Stimulated activated CD8-positive, alpha-beta memory T cell treated with anti-CD3 and anti-CD28 coated beads, Interleukin-2, amount 100 ng/mL, for 1 hour (primary cell): ENCODE measurements at regions not wholly inside any gene's neighbourhood (a gene's known extent, or its start where the extent isn't known, plus 50 kb on each side); places are given as distances from the start of the nearest gene placed in this dataset.
"Not testable (repeated sequence)": the region's sequence is repeated elsewhere in the genome, so short reads cannot be mapped to it uniquely, and the experiment has no call there.

Experiments
- DNase-seq, 2 donors: peaks; one replicate each; pipeline ENCODE4 v3.0.0-alpha.2; 2020; ENCODE audit warnings: low read depth in 2 of 2

DNA sequence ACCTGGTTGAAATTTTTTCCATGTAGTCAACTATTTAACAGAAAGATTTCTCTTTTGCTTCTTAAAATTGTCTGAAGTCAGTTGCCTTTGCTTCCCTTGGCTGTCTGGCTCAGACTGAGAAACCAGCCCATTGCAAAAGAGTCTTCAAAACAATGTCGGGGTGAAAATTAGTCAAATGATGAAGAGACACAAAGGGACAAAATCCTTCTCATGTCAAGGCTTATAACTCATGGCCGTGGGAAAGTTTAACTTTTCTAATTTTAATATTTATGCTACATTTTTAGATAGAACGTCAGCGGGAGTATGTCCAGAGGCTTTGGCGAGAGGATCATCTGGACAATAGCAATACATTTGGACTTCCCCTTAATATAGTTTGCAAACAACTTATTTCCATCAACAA lies 127.2 kb downstream of the CD164 start:
- no peak for DNase-seq

DNA sequence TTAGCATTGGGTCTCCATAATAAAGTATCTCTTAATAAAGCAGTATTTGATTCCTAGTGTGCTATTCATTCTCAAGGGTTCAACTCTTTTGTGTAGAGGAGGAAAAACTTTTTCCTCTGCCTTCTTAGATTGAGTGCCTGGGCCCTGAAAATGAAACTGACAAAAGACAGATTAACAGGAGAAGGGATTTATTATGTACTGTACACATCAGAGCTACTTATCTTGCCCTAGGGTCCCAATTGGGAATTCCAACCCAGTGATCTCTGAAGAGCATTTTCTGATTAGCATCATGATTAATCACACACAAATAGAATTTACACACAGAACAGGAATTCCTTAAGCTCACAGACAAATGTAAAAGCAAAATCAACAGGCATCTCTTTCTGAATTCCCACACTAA lies 128.9 kb downstream of the CD164 start:
- no peak for DNase-seq

DNA sequence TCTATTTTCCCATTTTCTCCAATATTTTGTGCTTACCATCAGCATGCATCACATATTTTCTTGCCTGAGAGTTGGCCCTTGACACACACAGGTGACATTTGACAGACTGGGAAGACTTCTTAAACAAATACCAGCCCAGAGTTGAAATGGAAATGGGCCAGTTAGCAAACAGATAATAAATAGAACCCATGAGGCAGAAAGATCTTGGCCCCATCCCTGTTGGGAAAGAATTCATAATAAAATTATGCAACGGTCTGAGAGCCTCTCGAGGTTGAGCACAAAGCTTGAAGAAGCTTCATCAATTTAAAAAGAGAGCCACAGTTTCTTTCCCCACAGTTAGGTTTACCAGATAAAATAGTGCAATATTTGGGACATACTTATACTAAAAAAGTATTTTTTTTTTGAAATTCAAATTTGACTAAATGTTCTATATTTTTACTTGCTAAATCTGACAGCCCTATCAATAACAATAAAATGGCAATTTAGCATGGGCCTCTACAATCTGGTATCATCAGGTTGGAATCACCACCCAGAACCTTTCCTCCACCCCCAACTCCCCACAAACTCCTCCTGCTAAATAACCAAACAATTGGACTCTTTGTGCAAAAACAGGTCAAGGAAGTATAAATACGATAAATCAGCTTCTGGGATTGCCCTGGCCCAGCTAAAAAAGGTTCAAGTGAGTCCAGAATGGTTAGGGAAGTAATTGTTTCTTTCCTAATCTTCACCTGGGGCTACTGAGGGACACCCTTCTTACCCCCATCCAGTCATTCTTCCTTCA lies 129.8 kb downstream of the CD164 start:
- DNase-seq = no peak

DNA sequence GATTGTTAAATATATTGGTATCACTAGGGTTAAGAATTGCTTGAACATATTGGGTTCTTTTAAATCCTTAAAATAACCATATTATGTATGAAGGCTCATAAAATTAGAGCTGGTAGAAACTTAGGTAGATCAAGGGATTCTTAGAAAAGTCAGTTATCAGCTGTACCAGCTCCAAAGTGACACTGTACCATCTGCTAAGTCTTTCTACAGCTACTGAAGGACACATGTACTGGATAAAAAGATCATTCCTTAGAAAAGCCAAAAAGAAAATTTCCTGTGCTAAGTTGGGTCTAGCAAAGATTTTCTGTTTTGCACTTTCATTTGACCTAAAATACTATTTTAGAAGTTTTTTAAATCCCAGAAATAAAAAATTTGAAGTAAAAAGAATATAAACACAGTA lies 130.4 kb downstream of the CD164 start:
- DNase-seq = no peak

DNA sequence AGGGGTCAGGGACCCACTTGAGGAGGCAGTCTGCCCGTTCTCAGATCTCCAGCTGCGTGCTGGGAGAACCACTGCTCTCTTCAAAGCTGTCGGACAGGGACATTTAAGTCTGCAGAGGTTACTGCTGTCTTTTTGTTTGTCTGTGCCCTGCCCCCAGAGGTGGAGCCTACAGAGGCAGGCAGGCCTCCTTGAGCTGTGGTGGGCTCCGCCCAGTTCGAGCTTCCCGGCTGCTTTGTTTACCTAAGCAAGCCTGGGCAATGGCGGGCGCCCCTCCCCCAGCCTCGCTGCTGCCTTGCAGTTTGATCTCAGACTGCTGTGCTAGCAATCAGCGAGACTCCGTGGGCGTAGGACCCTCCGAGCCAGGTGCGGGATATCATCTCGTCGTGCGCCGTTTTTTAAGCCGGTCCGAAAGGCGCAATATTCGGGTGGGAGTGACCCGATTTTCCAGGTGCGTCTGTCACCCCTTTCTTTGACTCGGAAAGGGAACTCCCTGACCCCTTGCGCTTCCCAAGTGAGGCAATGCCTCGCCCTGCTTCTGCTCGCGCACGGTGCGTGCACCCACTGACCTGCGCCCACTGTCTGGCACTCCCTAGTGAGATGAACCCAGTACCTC lies 131.6 kb downstream of the CD164 start:
- not testable (repeated sequence) for DNase-seq

DNA sequence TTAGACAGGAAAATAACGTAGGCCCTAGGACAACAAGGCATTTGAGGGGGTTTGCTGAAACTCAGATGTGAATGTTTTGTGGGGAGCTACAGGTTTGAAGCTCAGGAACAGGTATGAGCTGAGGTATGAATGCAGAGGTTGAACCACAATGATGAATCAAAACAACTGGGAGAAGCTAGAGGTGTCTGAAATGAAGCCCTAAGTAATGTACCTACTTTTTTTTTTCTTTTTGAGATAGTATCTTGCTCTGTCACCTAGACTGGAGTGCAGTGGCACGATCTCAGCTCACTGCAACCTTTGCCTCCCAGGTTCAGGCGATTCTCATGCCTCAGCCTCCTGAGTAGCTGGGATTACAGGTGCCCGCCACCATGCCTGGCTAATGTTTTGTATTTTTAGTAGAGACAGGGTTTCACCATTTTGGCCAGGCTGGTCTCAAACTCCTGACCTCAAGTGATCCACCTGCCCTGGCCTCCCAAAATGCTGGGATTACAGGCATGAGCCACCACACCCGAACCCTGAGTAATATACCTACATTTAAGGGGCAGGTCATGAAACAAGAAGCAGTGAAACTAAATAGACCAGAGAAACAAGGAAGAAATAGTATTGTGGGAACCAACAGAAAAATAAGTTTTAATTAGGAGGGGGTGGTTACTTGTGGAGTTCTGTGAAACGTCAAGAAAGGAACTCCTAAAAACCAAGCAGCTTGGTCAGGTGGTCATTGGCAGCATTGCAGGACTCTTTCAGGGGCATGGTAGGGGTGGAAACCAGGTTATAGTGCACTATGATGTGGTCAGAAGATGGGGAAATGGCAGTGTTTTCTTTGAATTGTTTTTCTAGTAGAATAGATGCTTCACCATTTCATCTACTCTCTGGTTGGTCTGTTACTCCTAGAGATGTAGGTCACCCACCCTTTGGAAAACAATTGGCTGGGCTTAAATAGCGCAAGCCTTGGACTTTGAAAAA lies 138.1 kb downstream of the CD164 start:
- no peak for DNase-seq

DNA sequence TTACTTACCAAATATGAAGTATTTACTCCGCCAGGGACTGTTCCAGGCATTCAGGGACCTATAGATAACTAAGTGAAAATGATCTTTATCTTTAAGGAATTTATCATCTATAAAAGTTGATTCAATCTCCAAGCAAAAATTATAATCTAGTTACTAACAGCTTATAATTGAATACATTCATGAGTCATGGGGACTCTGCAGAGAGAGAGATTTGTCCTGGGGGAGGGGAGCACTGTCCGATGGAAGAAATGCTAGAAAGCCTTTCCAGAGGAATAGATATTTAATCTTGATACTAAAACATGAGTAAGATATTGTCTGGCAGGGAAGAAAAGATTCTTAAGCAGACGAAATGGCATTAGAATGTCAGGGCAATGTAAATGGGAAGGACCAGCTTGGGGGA lies 139.3 kb downstream of the CD164 start:
- no peak for DNase-seq

DNA sequence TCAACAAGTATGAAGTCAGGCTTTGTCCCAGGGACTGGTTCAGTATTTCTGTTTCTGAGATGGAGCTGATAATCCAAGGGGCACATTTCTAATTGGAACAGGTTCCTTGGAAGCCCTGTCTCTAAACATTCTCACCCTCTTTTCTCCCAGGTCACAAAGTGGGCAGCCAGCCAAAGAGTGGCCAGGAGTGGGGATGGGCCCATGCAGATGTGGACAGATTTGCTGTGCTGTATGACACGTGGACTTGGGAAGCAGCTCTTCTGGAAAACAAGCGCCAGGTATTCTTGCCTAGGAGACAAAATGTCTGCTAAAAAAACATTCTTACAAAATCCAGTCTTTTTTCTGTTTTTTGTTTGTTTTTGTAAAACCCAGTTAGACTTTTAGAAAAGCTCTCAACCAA lies 140.2 kb downstream of the CD164 start:
- no peak for DNase-seq

DNA sequence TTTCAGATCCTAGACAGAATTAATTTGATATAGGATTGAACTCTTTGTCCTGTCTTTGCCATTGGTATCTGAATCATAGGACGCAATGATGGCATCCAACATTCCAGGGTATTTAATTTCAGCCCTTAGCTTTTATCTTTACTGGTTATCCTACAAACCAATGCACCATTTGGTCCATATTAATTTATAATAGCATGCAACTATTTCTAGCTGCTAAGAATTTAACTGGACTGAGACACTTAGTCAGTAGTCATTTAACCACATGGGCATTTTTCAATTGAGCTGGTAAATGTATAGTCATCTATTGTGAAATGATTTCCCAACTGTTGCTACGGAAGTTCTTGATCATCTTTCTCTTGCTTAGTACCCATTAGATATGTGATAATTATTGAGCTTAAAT lies 141.1 kb downstream of the CD164 start:
- no peak for DNase-seq

DNA sequence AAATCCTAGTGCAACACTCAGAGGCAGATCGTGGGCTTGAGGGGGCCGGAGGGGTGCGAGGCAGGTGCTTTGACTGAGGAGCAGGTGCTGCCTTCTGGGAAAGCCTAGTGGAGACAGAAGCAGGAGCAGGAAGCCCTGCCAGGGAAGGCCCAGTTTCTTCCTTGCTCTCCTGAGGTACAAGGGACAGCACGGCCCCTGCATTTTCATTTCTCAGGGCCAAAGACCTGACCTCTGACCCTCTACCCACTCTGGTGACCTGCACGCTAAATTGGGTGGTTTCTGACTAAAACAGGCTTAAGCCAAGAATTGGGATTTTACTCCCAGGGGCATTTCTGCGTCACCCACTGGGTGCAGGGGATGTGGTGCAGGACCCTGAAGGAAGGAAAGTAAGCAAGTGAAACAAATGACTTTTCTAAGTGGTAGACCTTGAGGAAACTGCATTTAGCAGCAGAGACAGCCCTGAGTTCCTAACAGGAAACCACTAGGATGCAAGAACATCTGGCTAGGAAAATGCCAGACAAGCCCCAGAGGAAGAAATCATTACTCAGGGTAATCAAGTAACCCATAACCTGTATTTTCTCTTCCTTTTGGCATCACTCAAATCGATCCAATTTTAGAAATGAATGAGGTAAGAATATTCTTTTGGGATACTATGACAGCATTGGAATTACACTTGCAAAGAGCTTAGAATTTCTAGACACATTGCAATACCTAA lies 141.7 kb downstream of the CD164 start:
- no peak for DNase-seq

DNA sequence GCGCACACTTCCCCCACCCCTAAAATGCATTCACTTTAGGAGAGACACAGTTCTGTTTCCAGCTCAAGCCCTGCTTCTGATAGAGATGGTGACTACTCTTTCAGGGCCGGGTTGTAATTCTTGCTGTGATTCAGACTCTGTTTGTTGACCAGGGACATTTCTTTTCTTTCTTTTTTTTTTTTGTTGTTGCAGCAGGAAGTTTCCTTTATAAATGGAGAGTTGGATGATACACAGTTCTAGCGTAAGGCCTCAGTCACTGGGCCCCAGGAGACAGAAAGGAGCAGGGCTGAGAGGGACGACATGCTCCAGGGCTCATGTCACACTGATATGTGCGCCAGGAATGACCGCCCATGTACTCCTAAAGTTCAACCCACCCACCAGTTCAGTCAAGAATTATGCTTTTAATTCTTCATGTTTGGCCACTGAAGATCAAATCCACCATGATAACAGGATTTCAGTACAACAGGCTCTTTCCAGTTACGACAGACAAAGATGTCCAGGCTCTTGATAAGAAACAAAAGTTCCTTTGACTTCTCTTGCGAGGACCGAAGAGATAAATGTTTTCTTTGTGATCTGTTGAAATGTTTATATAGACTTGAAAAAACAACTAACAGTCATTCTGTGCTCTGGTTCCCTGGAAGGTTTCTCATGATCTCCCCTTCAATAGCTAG lies 142.5 kb downstream of the CD164 start:
- no peak for DNase-seq

DNA sequence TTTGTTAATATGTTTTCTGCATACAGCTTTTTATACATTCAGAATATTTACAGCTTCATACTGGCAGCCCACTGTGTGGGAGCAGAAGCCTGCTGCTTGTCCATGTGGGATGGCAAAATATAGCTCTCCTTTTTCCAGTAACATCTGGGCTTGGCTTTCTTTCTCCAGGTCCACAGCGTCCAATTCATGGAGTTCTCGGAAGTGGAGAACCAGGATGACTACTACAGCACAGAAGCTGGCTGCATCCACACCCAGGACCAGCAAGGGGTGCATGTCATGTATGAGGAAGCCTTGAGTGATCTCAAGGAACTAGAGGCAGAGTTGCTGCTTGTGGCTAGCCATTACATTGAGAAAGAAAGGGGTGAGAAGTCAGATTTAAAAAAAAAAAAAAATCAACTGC lies 143.1 kb downstream of the CD164 start:
- DNase-seq = no peak

DNA sequence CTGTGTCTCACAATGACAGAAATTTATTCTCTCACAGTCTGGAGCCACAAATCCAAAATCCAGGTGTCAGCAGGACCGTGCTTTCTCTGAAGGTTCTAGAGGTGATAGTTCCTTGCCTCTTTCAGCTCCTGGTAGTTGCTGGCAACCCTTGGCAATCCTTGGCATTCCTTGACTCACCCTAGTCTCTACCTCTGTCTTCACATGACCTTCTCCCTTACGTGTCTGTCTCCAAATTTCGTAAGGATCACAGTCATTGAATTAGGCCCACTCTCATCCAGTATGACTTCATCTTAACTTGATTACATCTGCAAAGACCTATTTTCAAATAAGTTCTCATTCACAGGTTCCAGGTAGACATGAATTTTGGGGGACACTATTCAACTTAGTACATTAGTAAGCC lies 143.1 kb downstream of the CEP57L1 start:
- DNase-seq = no peak

DNA sequence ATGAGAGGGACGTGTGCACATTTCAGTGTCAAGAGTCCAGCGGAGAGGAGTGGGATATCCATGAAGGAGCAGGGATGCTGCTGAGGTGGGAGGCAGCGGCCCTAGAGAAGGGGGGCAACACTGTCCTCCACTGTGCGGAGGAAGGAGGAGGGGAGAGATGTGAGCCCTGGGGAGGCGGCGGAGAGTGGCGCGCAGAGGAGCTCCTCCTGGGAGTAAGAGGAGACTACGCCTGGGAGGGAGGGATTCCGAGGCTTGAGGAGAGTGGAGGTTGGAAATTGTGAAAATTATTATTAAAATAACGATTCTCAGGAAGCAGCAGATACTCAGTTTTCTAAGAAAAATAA lies 142.7 kb downstream of the CEP57L1 start:
- no peak for DNase-seq

DNA sequence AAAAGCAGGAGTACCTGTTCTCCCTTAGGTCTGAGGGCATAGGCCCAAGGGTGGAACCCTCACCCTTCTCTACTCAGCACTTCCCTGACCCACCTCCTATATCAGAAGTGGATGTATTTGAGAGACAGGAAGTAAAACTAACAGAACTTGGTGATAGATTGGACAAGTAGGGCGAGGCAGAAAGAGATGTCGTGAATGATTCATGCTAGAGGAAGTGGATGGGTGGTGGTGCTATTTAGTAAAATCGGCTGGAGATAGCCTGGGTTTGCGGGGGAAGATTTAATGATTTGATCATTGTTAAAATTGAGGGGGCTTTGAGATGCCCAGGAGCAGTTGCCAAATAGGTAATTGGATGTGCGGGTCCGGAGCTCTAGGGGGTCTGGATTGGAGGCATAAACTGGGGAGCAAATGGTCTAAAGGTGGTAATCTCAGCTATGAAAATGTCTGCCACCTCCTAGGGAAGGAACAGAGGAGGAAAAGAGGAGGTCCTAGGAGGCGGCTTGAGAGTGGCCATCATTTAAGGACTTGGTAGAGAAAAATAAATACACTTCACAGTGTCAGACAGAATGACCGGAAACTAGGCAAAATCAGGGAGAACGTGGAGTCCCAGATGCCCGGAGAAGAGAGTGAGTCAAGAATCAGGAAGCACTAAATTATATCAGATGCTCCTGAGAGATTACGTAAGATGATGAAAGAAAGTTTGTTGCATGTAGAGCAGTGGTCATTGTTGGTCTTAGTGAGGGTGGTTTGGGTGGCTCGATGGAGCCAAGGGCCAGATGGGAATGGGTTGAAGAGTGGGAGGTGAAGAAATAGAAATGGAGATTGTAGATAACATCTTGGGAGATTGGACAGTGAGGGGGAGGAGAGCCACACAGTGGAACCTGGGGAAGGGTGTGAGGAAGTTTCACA lies 142.0 kb downstream of the CEP57L1 start:
- DNase-seq = no peak

DNA sequence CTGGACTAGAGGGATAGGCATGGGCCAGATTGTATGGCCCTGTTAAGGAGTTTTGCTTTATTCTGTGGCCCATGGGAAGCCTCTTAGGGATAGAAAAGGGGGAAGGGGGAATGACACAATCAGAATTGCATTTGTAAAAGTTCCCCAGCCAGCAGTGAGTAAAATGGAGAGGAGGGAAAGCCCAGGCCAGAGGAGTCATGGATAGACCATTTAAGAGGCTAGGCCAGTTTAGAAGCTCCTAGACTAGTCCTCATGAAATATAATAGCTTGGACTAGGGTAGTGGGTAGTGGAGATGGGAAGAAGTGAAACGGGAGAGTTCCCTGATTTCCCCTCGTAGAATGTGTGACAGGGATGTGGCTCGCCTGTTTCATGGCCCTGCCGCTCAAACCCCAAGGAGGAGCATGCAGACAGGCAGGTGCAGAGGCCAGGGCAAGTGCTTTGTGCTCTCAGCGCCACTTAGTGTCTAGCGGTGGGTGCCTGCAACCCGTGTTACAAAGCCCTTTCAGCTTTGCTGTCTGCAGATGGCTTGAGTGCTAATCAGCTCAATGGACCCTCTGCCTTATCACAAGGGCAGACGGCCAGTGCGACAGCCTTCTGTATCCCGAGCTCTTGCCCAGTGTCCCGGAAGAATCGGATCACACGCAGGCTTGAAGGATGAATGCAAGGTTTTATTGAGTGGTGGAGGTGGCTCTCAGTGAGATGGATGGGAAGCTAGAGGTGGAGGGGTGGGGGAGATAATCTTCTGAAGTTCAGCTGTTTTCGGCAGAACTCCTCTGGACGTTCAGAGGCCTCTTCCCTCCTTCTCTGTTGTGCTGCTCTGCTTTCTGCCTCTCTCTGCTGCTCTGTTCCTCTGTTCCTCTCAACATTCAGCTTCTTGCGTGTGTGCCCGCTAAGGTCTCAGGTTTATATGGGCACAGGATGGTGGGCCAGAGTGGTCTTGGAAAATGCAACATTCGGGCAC lies 141.1 kb downstream of the CEP57L1 start:
- no peak for DNase-seq

DNA sequence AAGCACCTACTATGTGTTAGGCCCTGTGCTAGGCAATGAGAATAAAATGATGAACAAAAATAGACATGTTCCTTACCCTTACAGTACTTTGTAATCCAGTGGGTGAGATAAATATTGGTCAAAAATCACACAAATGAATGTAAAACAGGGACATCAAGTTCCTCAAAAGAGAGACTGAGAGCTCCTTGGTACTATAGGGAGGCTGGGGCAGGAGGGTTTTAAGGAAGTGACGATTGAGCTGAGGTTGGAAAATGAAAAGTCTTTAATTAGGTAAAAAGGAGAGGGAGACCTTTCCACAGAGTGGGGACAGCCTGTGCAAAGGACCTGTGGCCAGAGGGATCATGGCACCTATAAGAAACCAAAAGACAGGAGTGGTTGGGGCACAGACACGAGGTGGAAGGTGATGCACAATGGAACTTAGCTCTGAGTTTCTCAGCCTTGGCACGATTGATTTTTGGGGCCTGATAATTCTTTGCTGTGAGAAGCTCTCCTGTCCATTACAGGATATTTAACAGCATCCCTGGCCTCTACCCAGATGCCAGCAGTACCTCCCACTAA lies 140.3 kb downstream of the CEP57L1 start:
- no peak for DNase-seq

DNA sequence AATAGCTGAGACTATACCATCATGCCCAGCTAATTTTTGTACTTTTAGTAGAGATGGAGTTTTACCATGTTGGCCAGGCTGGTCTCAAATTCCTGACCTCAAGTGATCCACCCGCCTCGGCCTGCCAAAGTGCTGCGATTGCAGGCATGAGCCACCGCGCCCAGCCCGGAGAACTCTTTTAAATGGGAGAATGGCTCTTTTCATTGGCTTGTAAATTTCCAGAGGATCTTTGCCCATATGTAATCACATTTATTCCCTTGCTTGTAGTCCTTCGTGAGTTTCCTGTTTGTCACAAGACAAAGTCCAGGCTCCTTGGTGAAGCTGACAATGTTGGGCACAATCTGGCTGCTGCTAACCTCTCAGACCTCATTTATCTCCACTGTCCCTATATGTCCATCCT lies 135.1 kb downstream of the CEP57L1 start:
- no peak for DNase-seq

DNA sequence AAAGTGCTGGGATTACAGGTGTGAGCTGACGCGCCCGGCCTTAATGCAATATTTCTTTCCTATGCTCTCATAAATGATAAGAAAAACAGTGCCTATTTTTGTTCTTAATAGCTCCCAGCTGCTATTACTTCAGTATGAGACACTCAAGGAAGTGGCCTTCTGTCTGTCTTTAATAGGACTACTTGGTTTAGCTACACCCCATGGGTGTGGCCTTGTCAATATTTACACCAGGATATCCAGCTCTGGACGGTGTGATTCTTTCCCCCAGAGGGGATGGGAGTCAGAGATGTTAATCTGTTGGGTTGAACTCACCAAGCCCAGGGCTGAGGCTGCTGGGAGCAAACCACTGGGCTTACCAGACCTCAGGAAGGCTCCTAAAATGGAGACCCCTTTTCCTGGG lies 134.2 kb downstream of the CEP57L1 start:
- no peak for DNase-seq
